ENCODE measurements at regions not wholly inside any gene's neighbourhood (a gene's known extent, or its start where the extent isn't known, plus 50 kb on each side); places are given as distances from the start of the nearest gene placed in this dataset.

DNA sequence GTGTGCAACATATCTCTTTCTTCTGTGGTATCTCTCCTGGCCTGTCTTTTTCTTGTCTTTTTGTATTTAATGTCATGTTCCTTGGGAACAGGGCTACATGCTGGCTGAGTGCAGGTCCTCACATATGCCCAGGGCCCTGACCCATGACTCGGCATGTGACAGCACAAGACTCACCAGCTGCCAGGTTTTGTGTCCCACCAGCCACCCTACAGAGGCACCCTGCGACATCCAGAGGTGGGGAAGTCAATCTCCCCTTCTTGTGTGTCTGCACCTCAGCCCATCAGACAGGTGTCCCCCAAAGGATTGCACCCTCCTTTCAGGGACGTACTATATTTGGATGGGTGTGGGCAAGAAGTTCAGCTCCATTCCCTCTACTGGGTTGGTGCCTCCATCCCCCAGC lies 576.3 kb downstream of the RNF144B start:
- DNase-seq (ENCODE audit: low read depth), result no peak

DNA sequence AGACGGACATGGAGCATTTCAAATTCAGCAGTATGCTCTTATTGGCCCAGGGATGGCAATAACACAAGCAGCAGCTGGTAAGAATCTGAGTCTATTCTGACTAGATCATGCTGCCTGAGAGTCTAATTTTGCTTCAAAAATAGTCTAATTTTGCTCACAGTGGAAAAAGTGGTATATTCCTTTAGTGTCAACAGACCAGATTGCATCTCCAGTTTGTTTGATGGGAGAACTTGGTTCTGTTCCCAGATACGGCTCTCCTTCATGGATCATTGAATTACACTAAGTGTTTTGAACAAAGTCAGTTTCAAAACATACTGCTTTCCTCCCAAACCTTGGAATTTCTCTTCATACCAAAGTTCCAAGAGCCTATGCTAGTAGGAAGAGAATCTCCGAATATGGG lies 586.1 kb downstream of the RNF144B start:
- DNase-seq (ENCODE audit: low read depth), result no peak

DNA sequence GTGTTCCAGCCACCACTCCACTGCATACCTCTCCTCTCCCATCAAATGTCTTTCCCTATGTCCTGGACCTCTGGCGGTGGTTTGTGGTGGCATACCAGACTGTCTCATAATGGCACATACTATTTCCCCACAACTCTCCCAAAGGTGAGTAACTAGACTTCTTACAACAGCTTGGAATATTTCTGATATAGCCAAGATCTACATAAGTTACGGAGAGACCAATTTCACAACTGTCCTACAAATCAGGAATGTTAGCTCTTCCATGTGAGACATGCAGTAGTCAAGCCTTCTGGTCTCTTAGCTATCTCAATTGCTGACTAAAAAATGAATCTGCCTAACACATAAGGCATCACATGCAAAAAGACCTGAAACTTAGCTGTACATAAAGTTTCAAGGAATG lies 588.9 kb downstream of the RNF144B start:
- DNase-seq (ENCODE audit: low read depth), result no peak

DNA sequence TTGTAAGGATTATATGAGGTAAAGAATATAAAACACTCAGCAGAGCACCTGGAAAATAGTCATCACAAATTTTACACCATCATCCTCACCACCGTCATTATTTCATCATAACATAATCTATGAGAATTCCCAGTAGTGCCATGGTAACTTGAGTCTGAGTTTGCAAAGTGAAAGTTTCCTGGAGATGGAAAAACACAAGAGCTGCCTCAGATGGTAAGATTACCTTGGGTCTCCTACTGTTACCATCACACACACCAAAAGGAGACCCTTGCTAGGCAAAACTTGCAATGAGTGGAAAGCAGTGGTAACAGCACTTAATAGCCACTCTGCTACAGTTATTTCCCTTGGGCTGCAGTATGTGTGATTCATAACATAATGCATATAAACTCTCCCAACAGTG lies 589.8 kb downstream of the RNF144B start:
- no peak for DNase-seq (ENCODE audit: low read depth)

DNA sequence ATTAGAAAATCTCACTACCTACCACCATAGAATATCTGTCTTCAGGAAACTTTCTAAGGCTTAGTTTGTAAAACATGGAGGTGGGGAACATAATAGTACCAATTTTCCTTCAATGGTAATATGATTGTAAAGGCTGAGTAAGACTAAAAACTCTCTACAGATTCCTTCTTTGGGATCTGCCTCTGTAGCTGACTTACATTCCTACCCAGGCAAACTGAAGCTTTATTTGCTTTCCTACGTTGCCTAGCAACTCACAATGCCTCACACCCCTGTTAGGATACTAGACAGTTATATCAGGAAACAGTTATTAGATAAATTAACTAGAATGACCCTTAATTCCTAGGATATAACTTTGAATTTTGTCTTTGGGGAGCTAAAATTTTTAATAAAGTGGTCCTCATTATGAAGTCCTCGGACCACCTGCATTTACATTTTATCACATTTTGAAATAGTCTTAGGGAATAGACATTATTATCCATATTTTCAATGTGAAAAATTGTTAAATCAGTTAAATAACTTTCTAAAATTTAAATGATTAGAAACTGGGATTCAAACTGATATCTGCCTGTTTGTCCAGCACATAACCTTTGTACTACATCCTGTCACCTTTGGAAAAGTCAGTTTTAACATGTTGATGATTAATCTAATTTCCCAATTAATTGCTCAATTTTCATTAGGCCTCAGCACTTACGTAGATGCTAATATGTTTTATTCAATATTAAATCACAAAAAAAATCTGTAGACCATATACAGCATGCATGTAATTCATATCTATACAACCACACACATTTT lies 591.4 kb downstream of the RNF144B start:
- DNase-seq (ENCODE audit: low read depth), result peak; percentile 19

DNA sequence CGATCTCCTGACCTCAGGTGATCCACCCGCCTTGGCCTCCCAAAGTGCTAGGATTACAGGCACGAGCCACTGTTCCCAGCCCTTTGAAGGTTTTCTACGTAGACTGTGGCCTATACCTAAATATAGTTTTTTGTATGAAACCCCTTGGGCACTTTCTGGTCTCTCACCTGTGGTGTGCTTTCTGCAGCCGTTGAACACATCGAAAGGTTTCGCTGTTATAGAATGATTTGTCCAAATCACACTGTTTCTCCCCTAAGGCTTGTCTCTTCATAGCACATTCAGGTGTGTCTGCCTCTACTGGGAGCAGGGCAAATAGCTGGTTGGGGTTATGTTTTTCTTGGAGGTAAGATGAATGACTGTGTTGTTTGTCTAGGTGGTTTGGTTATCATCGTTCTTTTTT lies 597.9 kb downstream of the RNF144B start:
- DNase-seq (ENCODE audit: low read depth), result no peak

DNA sequence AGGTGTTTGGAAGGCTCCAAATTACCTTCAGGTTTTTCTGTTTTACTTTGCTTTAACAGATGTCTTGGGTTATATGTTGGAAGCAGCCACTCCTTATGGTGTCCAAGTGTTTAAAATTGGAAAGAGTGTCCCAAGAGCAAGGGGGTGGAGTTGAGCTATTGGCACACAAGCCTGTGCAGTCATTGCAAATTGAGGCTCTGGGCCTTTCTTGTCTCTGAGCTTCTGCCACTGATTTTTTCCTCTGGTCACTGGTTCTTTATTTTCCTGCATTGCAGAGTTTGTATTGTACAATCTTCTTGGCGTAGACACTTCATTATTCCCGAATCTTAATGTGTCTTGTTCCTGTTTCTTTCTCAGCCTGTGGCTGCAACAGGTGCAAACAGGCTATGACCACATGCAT lies 598.8 kb downstream of the RNF144B start:
- no peak for DNase-seq (ENCODE audit: low read depth)

DNA sequence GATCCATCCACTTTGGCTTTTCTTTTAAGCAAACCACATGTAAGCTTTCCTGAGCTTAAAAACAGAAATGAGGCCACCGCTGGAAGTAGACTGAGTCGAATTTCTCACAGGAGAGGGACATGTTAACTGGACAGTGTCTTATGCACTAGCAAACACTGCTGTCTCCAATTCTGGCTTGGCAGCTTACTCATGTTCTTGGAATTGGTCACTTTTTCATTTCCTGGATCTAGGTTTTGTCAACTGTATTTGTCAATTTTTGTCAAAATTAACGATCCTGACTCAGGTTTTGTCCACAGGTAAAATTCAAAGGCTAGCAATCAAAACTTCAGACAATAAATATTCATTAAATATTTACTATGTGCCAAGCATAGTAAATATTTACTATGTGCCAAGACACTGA lies 601.5 kb downstream of the RNF144B start:
- DNase-seq (ENCODE audit: low read depth), result no peak

DNA sequence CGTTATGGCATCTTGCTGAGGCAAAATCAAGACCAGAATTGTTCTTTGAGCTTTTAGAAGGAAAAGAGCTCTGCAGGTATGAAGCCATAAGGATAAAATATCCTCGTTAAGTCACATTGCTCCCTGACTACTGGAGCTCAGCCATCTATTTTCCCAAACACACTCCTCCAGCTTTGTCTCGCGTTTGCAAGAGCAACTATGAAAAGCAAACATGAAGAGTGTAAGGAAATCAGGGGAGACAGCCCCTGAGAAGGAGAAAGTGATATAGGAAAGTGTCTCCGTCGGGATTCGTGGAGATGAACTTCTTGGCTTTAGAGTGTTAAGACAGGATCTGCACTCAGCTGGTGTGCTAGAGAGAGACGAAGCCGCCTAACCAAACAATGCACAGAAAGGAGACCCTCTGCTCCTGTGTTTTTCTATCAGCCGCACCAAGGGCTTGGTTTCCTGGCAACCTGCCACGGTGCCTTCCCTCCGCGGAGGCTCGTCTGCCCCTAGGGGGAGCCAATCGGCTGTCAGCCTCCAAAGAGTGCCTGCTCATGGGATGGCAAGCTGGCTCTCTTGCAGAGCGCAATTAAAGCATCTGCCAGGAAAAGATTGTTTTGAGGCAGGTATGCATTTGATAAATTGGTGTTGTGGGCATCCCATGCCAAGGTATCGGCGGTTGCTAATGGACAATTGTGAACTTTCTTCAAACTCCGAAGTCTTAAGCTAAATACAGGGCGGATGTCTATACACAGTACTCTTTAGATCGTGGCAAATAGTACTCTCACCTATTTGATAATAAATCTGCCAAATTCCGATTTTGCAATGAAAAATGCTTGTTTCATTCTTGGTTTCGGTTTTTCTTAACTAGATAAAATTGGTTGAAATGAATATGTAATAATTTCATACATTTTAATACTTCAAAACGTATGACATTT lies 603.2 kb downstream of the RNF144B start:
- peak; percentile 43 for DNase-seq (ENCODE audit: low read depth)

DNA sequence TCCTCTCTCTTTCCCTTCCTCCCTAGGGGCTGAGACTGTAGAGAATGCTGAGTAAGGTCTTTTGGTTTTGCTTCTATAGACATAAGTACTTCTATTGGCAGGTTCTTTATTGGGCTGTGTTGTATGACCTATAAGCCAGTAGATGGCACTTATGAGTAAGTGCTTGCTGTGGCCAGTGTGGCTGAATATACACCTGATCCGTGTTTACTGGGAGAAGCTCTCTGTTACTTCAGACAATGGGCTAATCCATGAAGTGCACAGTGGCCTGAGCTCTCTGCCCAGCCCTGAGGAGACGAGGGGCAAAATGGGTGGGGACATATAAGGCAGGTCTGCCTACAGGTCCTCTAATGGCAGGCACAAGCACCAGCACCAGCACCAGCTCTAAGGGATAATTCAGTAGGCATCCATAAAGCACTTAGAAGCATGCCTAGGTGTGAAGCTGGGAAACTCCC lies 610.3 kb downstream of the RNF144B start:
- DNase-seq (ENCODE audit: low read depth), result peak; percentile 69

DNA sequence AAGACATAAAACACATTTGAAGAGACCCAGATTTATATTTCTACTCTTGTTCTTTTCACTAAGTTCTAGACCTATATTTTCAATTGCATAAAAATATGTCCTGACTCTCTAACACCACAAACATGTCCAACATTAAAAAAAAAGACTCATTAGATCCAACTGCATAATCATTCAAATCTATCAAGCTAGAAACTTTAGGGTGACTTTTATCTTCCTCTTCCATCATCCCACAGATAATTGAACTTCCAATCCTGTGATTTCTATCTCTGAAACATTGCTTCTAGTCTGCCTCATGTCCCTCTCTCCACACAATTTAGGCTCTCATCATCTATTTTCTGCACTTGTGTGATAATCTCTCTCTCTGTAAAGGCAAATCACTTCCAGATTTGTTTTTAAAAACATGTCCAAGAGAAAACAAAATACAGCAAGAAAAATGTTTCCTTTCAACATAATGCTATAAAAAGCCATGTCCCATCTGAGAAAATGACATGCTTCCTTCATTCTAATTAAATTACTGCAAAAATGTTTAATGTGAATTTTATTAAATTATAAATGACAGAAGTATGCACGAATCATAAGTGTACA lies 615.9 kb downstream of the RNF144B start:
- no peak for DNase-seq (ENCODE audit: low read depth)

DNA sequence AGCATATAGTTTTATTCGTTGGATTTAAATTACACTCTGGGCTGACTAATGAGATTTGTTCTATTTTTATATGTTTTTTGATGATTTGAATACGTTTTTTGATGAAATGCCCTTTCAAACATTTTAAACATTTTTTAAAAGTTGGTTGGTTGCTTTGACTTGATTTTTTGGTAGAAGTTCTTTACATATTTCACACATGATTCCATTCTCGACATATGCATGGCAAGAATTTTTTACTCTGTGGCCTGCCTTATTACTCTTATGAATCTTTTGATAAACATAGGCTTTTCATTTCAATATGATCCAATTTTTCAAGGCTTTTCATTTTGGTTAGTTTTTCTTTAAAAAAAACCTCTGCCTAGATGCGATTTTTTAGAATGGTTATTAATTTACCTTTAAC lies 617.0 kb downstream of the RNF144B start:
- DNase-seq (ENCODE audit: low read depth), result no peak

DNA sequence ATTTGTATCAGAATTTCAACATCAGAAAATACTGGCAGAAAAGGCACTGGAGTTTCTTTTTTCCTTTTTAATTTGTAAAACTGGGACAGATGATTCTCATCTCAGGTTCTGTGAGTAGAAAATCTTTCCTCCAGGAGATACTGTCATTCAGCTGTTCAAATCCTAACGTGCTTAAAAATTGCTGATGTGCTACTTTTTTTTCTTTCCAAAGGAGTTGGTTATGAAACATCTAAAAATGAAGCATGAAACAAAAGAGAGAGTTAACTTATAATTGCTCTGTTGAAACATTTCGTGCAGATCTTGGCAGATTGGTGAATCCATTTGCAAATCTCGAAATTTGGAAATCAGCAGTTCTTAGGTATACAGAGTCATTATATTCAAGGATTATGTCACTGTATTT lies 622.6 kb downstream of the RNF144B start:
- DNase-seq (ENCODE audit: low read depth), result no peak

DNA sequence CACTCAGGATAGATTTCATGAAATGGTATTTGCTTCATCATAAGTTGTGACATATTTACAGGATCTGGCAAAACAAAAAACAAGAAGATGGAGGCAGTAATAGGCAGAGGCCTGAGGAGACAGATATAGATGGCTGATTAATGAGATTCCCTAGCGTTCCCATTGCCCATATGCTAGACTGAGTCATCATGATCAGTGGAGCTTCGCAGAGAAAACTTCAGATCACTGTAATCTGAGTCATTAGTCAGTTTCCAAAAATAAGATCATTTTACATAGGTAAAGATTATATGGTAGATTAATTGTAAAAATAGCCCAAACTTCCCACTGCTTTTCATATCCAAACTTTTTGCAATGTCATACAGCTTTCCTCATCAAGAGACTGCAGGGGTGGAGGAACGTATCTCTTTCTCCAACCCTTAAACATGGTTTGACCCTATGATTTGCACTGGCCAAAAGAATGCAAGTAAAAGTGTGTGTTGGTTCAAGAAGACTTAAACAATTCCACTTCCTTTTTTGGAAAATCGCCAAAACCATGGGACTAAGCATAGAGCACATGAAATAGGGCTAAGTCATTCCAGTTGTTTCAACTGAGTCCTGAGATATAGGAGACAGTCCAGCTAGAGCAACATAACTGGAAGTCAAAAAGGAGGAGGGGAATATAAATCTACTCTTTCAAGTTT lies 626.0 kb downstream of the RNF144B start:
- peak; percentile 7 for DNase-seq (ENCODE audit: low read depth)

DNA sequence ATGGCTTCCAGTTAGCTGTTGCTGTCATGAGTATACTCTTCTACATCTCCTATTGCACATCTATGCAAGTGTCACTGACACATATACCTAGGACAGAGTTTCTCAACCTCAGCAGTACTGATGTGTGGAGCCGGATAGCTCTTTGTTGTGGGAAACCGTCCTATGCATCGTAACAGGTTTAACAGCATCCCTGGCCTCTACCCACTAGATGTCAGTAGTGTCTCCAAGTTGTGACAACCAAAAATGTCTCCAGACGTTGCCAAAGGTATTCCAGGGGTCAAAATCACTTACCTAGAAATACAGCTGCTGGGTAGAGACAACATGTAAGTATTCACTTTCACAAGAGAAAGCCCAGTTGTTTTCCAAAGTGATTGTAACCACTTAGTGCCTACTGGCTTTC lies 637.6 kb downstream of the RNF144B start:
- peak; percentile 42 for DNase-seq (ENCODE audit: low read depth)

DNA sequence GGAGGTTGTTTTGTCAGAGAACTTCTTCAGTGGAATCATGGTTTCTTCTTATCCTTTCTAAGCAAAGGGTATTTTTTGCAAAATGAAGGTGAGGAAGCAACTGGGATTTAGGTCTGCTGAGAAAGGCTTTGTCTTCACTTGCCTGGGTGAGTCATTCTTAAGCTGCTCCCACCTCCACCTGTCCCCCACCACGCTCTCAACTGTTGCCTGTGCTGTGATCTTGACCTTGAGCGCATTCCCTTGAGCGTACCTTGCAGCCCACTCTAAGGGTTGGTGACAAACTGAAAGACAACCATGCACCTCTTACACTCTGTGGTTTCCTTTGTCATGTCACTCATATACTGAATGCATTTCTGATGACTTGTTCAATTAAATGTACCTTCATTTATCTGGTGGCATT lies 641.1 kb downstream of the RNF144B start:
- no peak for DNase-seq (ENCODE audit: low read depth)

DNA sequence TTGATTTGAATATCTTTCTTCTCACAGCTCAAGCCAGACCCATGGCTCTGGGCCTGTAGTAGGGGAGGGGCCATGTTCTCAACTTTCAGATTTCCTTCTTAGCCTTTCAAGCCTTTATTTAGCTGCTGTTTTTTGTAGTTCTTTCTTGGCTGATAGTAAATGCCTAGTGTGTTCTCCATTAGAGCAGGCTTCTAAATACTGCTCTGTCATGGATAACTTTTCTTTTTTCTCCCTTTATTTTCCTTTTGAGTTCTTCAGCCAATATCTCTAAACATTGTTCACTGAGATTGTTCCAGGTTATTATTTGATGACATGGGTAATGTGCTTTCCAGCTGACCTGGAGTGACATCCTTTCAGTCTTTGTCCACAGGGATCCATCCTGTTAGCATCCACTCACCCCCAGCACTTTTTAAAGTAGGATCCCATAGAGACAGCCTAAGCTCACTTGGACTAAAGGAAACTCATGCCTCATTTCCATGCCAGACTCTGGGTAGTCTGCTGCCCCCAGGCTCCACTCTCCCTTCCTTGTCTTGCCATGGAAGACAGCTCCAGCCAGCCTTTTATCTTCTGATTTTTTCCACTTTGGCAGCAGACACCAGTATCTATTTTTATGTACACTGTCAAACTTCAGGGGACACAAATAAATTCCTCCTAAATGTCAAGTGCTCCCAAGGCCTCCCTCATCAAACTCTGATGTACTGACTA lies 645.6 kb downstream of the RNF144B start:
- DNase-seq (ENCODE audit: low read depth), result no peak

DNA sequence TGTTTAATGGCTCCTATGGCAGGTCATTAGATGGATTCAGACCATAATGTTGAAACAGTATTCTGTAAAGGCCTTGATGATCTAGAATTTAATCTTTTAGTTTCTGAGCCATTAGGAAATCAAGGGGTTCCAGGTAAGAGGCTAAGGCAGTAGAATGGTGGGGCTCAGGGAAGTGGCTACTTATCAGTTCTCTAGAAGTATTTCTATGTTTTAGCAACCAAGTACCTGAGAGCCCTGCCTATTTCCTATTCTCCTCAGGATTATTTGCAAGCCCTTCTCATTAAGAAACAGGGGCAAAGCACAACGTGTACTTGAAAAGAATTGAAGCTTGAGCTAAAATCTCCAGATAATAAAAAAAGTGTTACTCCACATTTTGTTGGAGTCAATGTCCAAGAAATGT lies 646.5 kb downstream of the RNF144B start:
- DNase-seq (ENCODE audit: low read depth), result no peak

DNA sequence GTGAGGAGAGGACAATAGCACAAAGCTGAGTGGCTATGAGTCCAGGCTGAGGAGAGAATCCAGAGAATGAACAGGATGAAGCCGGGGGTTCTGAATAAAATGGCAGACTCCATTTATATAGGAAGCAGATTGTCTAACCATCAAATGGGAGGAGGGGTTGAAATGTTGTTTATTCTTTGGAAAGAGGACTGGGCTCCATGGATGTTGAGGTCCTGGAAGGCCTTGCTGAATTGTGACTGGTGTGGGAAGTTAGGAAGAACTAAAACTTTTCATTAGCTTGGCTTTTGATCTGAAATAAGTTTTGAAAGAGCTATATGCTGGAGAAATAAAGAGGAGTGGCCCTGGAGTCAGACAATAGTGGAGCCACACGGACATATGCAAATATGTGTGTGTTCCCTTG lies 647.8 kb downstream of the RNF144B start:
- DNase-seq (ENCODE audit: low read depth), result no peak

DNA sequence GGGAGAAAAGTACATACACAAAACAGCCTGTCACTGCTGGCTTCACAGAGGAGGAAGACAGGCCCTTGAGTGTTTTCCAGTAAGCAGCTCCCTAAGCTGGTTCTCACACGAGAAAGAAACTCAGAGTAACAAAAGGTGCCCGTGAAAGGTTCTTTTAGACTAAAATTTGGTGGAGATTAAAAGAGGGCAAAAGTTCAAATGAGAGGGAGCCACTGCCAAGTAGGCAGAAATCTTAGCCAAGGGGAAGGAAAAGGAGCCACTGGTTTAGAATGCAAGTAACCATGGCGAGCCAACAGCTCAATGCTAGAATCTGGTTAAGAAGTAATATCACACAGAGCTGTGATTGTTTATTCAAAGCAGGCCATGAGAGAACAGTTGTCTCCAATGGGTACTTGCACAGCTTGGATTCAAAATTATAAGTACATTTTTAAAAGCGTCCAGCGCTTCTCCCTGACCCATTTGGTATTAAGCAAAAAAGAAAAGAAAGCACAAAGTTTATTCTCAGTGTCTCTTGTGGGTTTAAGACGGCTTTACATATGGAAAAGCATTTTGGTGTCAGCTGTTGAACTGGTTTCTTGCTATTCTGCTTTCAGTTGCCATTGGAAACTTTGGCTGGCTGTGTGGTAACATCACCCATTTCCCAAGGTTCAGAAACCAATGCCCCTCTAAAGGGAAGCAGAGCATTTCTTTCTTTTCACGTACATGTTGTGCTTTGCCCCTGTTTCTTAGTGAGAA lies 648.5 kb downstream of the RNF144B start:
- no peak for DNase-seq (ENCODE audit: low read depth)

DNA sequence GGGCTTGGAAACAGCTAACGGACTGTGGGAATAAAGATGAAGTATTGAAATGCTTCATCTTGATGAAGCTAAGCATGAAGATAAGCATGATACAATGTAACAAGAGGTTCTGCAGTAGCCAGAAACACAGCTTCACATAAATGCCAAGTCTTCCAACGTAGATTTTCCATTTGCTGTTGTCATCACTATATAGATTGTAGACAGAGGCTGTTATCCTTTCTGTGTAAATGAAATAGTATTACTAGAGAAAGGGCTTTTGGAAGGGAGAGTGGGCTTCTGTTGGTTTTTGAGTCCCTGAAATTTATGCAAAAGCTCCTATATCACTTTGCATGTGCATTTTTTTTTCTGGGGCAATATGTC lies 649.0 kb downstream of the RNF144B start:
- no peak for DNase-seq (ENCODE audit: low read depth)

Measured in iris pigment epithelial cell (primary cell).